ENCODE measurements at regions not wholly inside any gene's neighbourhood (a gene's known extent, or its start where the extent isn't known, plus 50 kb on each side); places are given as distances from the start of the nearest gene placed in this dataset.

- TF ChIP-seq, protein P1, sequence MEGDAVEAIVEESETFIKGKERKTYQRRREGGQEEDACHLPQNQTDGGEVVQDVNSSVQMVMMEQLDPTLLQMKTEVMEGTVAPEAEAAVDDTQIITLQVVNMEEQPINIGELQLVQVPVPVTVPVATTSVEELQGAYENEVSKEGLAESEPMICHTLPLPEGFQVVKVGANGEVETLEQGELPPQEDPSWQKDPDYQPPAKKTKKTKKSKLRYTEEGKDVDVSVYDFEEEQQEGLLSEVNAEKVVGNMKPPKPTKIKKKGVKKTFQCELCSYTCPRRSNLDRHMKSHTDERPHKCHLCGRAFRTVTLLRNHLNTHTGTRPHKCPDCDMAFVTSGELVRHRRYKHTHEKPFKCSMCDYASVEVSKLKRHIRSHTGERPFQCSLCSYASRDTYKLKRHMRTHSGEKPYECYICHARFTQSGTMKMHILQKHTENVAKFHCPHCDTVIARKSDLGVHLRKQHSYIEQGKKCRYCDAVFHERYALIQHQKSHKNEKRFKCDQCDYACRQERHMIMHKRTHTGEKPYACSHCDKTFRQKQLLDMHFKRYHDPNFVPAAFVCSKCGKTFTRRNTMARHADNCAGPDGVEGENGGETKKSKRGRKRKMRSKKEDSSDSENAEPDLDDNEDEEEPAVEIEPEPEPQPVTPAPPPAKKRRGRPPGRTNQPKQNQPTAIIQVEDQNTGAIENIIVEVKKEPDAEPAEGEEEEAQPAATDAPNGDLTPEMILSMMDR (IDR thresholded peaks at IDR 0.05) = no peak
- no peak for TF ChIP-seq POLR2A (IDR thresholded peaks at IDR 0.05)
Observed at GRCh38 chr1:227424159-227424680, 105.9 kb upstream of the CDC42BPA start.

Data from stomach (tissue), 4 donors.